H1 (cell line): ENCODE measurements at regions not wholly inside any gene's neighbourhood (a gene's known extent, or its start where the extent isn't known, plus 50 kb on each side); places are given as distances from the start of the nearest gene placed in this dataset.

Source experiments
- CTCF ChIA-PET: fragments of 300-600 bp; sonication (Branson Sonifier 250); formaldehyde crosslinking; loops from one replicate; lab custom pipeline; 2021; ENCODE audit not compliant: partially characterized antibody; lab: Charles Lee
- POLR2A ChIA-PET: fragments of 300-600 bp; sonication (Branson Sonifier 250); formaldehyde crosslinking; loops from one replicate; lab custom pipeline; 2021; ENCODE audit warnings: inconsistent platforms; ENCODE audit not compliant: partially characterized antibody; lab: Charles Lee
- DNase-seq, 2 experiments: peaks; one replicate each; pipeline versions ENCODE4 v3.0.0 to v3.0.0-alpha.2; 2010 to 2022; ENCODE audit warnings: low spot score in 2 of 2, low read depth in 1 of 2, mixed read lengths in 1 of 2
- FAIRE-seq: peaks from 2 replicates; lab custom pipeline; 2011; peaks lifted over from hg19 to GRCh38; lab: Jason Lieb, UNC
- H2AFZ ChIP-seq: 2 replicates; pipeline ENCODE4 v1.8.1; 2012; ENCODE audit warnings: low read length, inconsistent platforms
- H2AK5ac ChIP-seq: 2 replicates; pipeline ENCODE4 v1.6.1; 2013; ENCODE audit warnings: low read depth, low read length
- H2BK120ac ChIP-seq: replicated peaks from 2 replicates; pipeline ENCODE3; 2013; ENCODE audit warnings: low read depth, low read length, inconsistent platforms
- H2BK12ac ChIP-seq: 2 replicates; pipeline ENCODE4 v1.6.1; 2013; ENCODE audit warnings: low read depth, low read length
- H2BK15ac ChIP-seq: 2 replicates; pipeline ENCODE4 v1.6.1; 2013; ENCODE audit warnings: low read length
- H2BK20ac ChIP-seq: 2 replicates; pipeline ENCODE4 v1.6.1; 2013; ENCODE audit warnings: low read length
- H2BK5ac ChIP-seq: 2 replicates; pipeline ENCODE4 v1.6.1; 2013; ENCODE audit warnings: low read depth, low read length
- H3K14ac ChIP-seq: 2 replicates; pipeline ENCODE4 v1.6.1; 2013; ENCODE audit warnings: inconsistent platforms; ENCODE audit not compliant: insufficient read length
- H3K18ac ChIP-seq: 2 replicates; pipeline ENCODE4 v1.6.1; 2013; ENCODE audit warnings: low read length; ENCODE audit errors: extremely low read depth
- H3K23ac ChIP-seq: 2 replicates; pipeline ENCODE4 v1.6.1; 2013; ENCODE audit warnings: inconsistent platforms; ENCODE audit not compliant: insufficient read length
- H3K23me2 ChIP-seq: 2 replicates; pipeline ENCODE4 v1.6.1; 2013; ENCODE audit warnings: low read depth, low read length
- H3K27ac ChIP-seq: 2 replicates; pipeline ENCODE4 v1.6.1; 2011; ENCODE audit warnings: low read depth, low read length, inconsistent platforms
- H3K27me3 ChIP-seq, 4 experiments: replicated peaks in 1 of 4; 1 replicate in 1 of 4; 2 replicates in 3 of 4; pipeline versions ENCODE4 v1.6.1 to v1.8.1; 2011 to 2013; ENCODE audit warnings: low read length in 3 of 4, mild to moderate bottlenecking in 3 of 4, inconsistent platforms in 2 of 4, mixed read lengths in 2 of 4, moderate library complexity in 1 of 4; ENCODE audit not compliant: control insufficient read depth in 3 of 4, insufficient read depth in 3 of 4; ENCODE audit errors: extremely low read depth in 1 of 4
- H3K36me3 ChIP-seq, 4 experiments: 2 replicates each; pipeline versions ENCODE4 v1.6.1 to v1.8.1; 2011 to 2013; ENCODE audit warnings: mild to moderate bottlenecking in 4 of 4, low read length in 3 of 4, moderate library complexity in 2 of 4, control low read depth in 1 of 4, inconsistent platforms in 1 of 4; ENCODE audit not compliant: insufficient read depth in 4 of 4, control insufficient read depth in 2 of 4
- H3K4ac ChIP-seq: replicated peaks from 2 replicates; pipeline ENCODE3; 2013; ENCODE audit warnings: low read length, low read depth, mixed read lengths, inconsistent platforms; ENCODE audit not compliant: insufficient read length
- H3K4me1 ChIP-seq, 4 experiments: replicated peaks in 1 of 4; 1 replicate in 1 of 4; 2 replicates in 3 of 4; pipeline versions ENCODE4 v1.6.1 to v1.8.1; 2011 to 2013; ENCODE audit warnings: low read length in 3 of 4, inconsistent platforms in 2 of 4, mixed read lengths in 1 of 4; ENCODE audit not compliant: insufficient read depth in 4 of 4, control insufficient read depth in 3 of 4
- H3K4me2 ChIP-seq, 2 experiments: 2 replicates each; pipeline versions ENCODE4 v1.6.1 to v1.8.1; 2011 to 2013; ENCODE audit warnings: low read depth in 2 of 2, low read length in 2 of 2, control low read depth in 1 of 2, inconsistent platforms in 1 of 2, mild to moderate bottlenecking in 1 of 2; ENCODE audit not compliant: insufficient read depth in 1 of 2
- H3K4me3 ChIP-seq, 4 experiments: fragments of 200-600, 300-600 bp in 1 of 4; sonication (generic), shearing (Covaris generic), sonication (Bioruptor Twin) in 1 of 4; 2 replicates each; pipeline versions ENCODE4 v1.5.1 to v1.8.1; 2011 to 2016; ENCODE audit warnings: low read length in 4 of 4, low read depth in 3 of 4, control low read depth in 2 of 4, inconsistent platforms in 2 of 4, mild to moderate bottlenecking in 2 of 4, mixed read lengths in 1 of 4, moderate library complexity in 1 of 4; ENCODE audit not compliant: insufficient read depth in 2 of 4; ENCODE audit errors: extremely low read depth in 1 of 4
- H3K56ac ChIP-seq: replicated peaks from 2 replicates; pipeline ENCODE3; 2013; ENCODE audit warnings: low read depth, mild to moderate bottlenecking, mixed read lengths, low read length, inconsistent platforms; ENCODE audit not compliant: insufficient read length
- H3K79me1 ChIP-seq: 2 replicates; pipeline ENCODE4 v1.6.1; 2013; ENCODE audit warnings: low read depth, low read length, control low read depth
- H3K79me2 ChIP-seq, 2 experiments: 2 replicates each; pipeline versions ENCODE4 v1.6.1 to v1.8.1; 2012 to 2013; ENCODE audit warnings: low read length in 2 of 2, mild to moderate bottlenecking in 2 of 2, inconsistent platforms in 1 of 2; ENCODE audit not compliant: insufficient read depth in 2 of 2, control insufficient read depth in 1 of 2
- H3K9ac ChIP-seq, 4 experiments: replicated peaks in 1 of 4; 1 replicate in 1 of 4; 2 replicates in 3 of 4; pipeline versions ENCODE4 v1.6.1 to v1.8.1; 2011 to 2013; ENCODE audit warnings: low read depth in 3 of 4, low read length in 3 of 4, control low read depth in 2 of 4, mild to moderate bottlenecking in 2 of 4, moderate library complexity in 2 of 4, inconsistent platforms in 1 of 4; ENCODE audit errors: extremely low read depth in 1 of 4
- H3K9me3 ChIP-seq, 2 experiments: 2 replicates each; pipeline versions ENCODE4 v1.6.1 to v1.8.1; 2012 to 2013; ENCODE audit warnings: mild to moderate bottlenecking in 2 of 2, moderate library complexity in 2 of 2, control low read depth in 1 of 2, inconsistent platforms in 1 of 2, low read depth in 1 of 2, low read length in 1 of 2, mixed read lengths in 1 of 2; ENCODE audit not compliant: insufficient read depth in 2 of 2
- H4K20me1 ChIP-seq, 2 experiments: replicated peaks in 1 of 2; 2 replicates each; pipeline versions ENCODE3 to v1.8.1; 2011 to 2013; ENCODE audit warnings: inconsistent platforms in 2 of 2, low read length in 2 of 2, mild to moderate bottlenecking in 1 of 2; ENCODE audit not compliant: insufficient read depth in 2 of 2, control insufficient read depth in 1 of 2
- H4K5ac ChIP-seq: 2 replicates; pipeline ENCODE4 v1.6.1; 2013; ENCODE audit warnings: low read length, low read depth, mixed read lengths, inconsistent platforms; ENCODE audit not compliant: insufficient read length
- H4K8ac ChIP-seq: 2 replicates; pipeline ENCODE4 v1.8.0; 2013; ENCODE audit warnings: mild to moderate bottlenecking, moderate library complexity, low read length, inconsistent platforms; ENCODE audit not compliant: insufficient read depth; ENCODE audit errors: extremely low read depth
- H4K91ac ChIP-seq: replicated peaks from 2 replicates; pipeline ENCODE3; 2013; ENCODE audit warnings: low read length, mixed read lengths, inconsistent platforms; ENCODE audit not compliant: insufficient read length
- ATF3 ChIP-seq: IDR thresholded peaks from 2 replicates; pipeline ENCODE4 v1.6.1; 2011; ENCODE audit warnings: low read depth, mild to moderate bottlenecking, low read length; ENCODE audit not compliant: insufficient read depth
- BRCA1 ChIP-seq: IDR thresholded peaks from 2 replicates; pipeline ENCODE4 v1.6.1; 2012; ENCODE audit warnings: low read depth, low read length, improper control_type of control experiment
- CEBPB ChIP-seq: IDR thresholded peaks from 2 replicates; pipeline ENCODE4 v1.6.1; 2012; ENCODE audit warnings: low read depth, low read length
- CTCF ChIP-seq, 3 experiments: IDR thresholded peaks; 1 replicate in 2 of 3; 2 replicates in 1 of 3; pipeline versions ENCODE4 v1.5.1 to v1.6.1; 2011; ENCODE audit warnings: low read length in 3 of 3, mild to moderate bottlenecking in 3 of 3, inconsistent platforms in 2 of 3, low read depth in 1 of 3, moderate library complexity in 1 of 3; ENCODE audit not compliant: insufficient read depth in 1 of 3; ENCODE audit errors: control extremely low read depth in 1 of 3
- HDAC2 ChIP-seq, 2 experiments: fragments of 300-600 bp in 1 of 2; sonication (generic) in 1 of 2; IDR thresholded peaks; 2 replicates each; pipeline ENCODE4 v1.6.1; 2011 to 2012; ENCODE audit warnings: low read depth in 2 of 2, low read length in 2 of 2, mild to moderate bottlenecking in 2 of 2, moderate library complexity in 2 of 2, borderline replicate concordance in 1 of 2, inconsistent platforms in 1 of 2
- JUND ChIP-seq: IDR thresholded peaks from 2 replicates; pipeline ENCODE4 v1.6.1; 2011; ENCODE audit warnings: mild to moderate bottlenecking, improper control_type of control experiment, low read length
- MAFK ChIP-seq: IDR thresholded peaks from 2 replicates; pipeline ENCODE4 v1.6.1; 2012; ENCODE audit warnings: low read depth, mild to moderate bottlenecking, improper control_type of control experiment, low read length
- NRF1 ChIP-seq: IDR thresholded peaks from 2 replicates; pipeline ENCODE4 v1.6.1; 2011; ENCODE audit warnings: mild to moderate bottlenecking, low read depth, low read length, improper control_type of control experiment
- POLR2AphosphoS5 ChIP-seq: IDR thresholded peaks from 2 replicates; pipeline ENCODE4 v1.6.1; 2011; ENCODE audit warnings: low read depth, low read length
- SP1 ChIP-seq: IDR thresholded peaks from 2 replicates; pipeline ENCODE4 v1.6.1; 2011; ENCODE audit warnings: low read depth, low read length
- TCF12 ChIP-seq: IDR thresholded peaks from 2 replicates; pipeline ENCODE4 v1.6.1; 2011; ENCODE audit warnings: low read depth, mild to moderate bottlenecking, low read length
- WGBS, 2 experiments: shearing (Covaris generic) in 1 of 2; methylation state at CpG; one replicate each; pipeline versions ENCODE4 v1.1.6 to v1.1.7; 2013 to 2015; ENCODE audit warnings: low lambda C conversion rate in 2 of 2, mixed read lengths in 2 of 2, inconsistent platforms in 1 of 2, low coverage in 1 of 2, missing lambda C conversion rate in 1 of 2; ENCODE audit not compliant: insufficient replicate concordance in 2 of 2, insufficient coverage in 1 of 2, insufficient read length in 1 of 2; ENCODE audit errors: extremely low coverage in 1 of 2, missing lambda C conversion rate in 1 of 2; 5-methylcytosine and 5-hydroxymethylcytosine counted together
- TF ChIP-seq, protein P1 (sequence below): IDR thresholded peaks from 2 replicates; pipeline ENCODE4 v1.6.1; 2012; ENCODE audit warnings: inconsistent platforms

DNA sequence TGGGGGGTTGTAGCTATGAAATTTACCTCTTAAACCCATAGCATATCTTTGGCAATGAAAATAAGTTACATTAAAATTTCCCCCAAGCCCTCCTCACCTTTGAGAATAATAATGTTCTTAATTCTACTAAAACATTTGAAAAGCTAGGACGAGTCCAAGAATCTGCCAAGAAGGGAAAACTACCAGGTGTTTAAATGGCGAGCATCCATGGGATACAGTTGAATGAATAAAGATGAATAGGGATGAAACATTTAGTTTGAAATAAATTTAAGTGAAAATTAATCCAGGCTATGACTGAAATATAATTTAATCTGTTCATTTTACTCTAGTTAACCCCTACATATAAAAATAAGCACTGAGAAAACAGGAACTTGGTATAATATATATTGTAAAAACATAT is 536.7 kb downstream of the FLRT2 start:
- FAIRE-seq (no peak), DNase-seq (no peak)
- Histone ChIP-seq H4K20me1 (no peaks in the 10 kb centered on the region), H2BK20ac (no peak overlapping the region), H2AK5ac (no peak overlapping the region), H3K27ac (no peak overlapping the region), H2BK15ac (no peak overlapping the region), H4K5ac (no peak overlapping the region), H3K4me2 (no peak overlapping the region), H3K56ac (no peak overlapping the region), H3K14ac (no peak overlapping the region), H3K9ac (no peak overlapping the region), H3K18ac (no peak overlapping the region), H2BK120ac (no peak overlapping the region), H2BK12ac (no peak overlapping the region), H3K4me3 (no peak overlapping the region), H2BK5ac (no peak overlapping the region), H3K4me1 (no peaks in the 10 kb centered on the region), H4K8ac (no peak overlapping the region), H3K4ac (no peak overlapping the region), H2AFZ (no peak overlapping the region), H3K36me3 (no peaks in the 10 kb centered on the region), H3K79me1 (no peaks in the 10 kb centered on the region), H3K23ac (no peak overlapping the region), H4K91ac (no peak overlapping the region), H3K9me3 (no peaks in the 10 kb centered on the region), H3K79me2 (no peaks in the 10 kb centered on the region), H3K27me3 (no peaks in the 10 kb centered on the region), H3K23me2 (no peaks in the 10 kb centered on the region)
- ChIA-PET POLR2A (no interaction called here), CTCF (no interaction called here)
- WGBS, 2 experiments = 96% methylated on average over 2 of the region's 2 CpGs; no CpG with 5 or more reads in 1 of the 2 experiments
- TF ChIP-seq TCF12 (no peak), MAFK (no peak), ATF3 (no peak), BRCA1 (no peak), SP1 (no peak), HDAC2 (IDR thresholded peaks at IDR 0.05; ENCODE audit: borderline replicate concordance in 1 of 2, low read depth in 2 of 2, low read length in 2 of 2) (no peak), POLR2AphosphoS5 (no peak), CEBPB (no peak), JUND (no peak), NRF1 (no peak), CTCF (IDR thresholded peaks at IDR 0.05; ENCODE audit: control extremely low read depth in 1 of 3, insufficient read depth in 1 of 3, low read depth in 1 of 3, low read length in 3 of 3) (no peak)
- TF ChIP-seq, protein P1, sequence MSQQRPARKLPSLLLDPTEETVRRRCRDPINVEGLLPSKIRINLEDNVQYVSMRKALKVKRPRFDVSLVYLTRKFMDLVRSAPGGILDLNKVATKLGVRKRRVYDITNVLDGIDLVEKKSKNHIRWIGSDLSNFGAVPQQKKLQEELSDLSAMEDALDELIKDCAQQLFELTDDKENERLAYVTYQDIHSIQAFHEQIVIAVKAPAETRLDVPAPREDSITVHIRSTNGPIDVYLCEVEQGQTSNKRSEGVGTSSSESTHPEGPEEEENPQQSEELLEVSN = no peak
